MM.1S (cell line): ENCODE measurements at regions not wholly inside any gene's neighbourhood (a gene's known extent, or its start where the extent isn't known, plus 50 kb on each side); places are given as distances from the start of the nearest gene placed in this dataset.

Experiments
- DNase-seq: peaks from one replicate; pipeline ENCODE4 v3.0.0-alpha.2; 2015
- H2AFZ ChIP-seq: fragments of 300-600 bp; sonication (generic); 2 replicates; pipeline ENCODE4 v1.6.0; 2016; ENCODE audit warnings: antibody characterized with exemption, low read length
- H3F3A ChIP-seq: fragments of 300-600 bp; sonication (generic); 2 replicates; pipeline ENCODE4 v1.6.1; 2016; ENCODE audit warnings: mild to moderate bottlenecking, antibody characterized with exemption, low read length, moderate library complexity, mixed read lengths; ENCODE audit not compliant: insufficient read depth
- H3K27ac ChIP-seq: fragments of 300-600 bp; sonication (generic); 2 replicates; pipeline ENCODE4 v1.5.1; 2016; ENCODE audit warnings: mild to moderate bottlenecking, low read length
- H3K27me3 ChIP-seq: fragments of 300-600 bp; sonication (generic); replicated peaks from 2 replicates; pipeline ENCODE4 v1.6.0; 2016; ENCODE audit warnings: low read length; ENCODE audit not compliant: insufficient read depth
- H3K36me3 ChIP-seq: fragments of 300-600 bp; sonication (generic); replicated peaks from 2 replicates; pipeline ENCODE4 v1.6.1; 2016; ENCODE audit warnings: mild to moderate bottlenecking, low read length, mixed read lengths; ENCODE audit not compliant: insufficient read depth
- H3K4me1 ChIP-seq: fragments of 300-600 bp; sonication (generic); 2 replicates; pipeline ENCODE4 v1.6.1; 2016; ENCODE audit warnings: low read length, mixed read lengths
- H3K4me2 ChIP-seq: fragments of 300-600 bp; sonication (generic); 2 replicates; pipeline ENCODE4 v1.6.0; 2016; ENCODE audit warnings: low read depth, low read length
- H3K4me3 ChIP-seq: fragments of 300-600 bp; sonication (generic); 2 replicates; pipeline ENCODE4 v1.5.1; 2016; ENCODE audit warnings: low read length, mixed read lengths
- H3K79me2 ChIP-seq: fragments of 300-600 bp; sonication (generic); 2 replicates; pipeline ENCODE4 v1.6.1; 2016; ENCODE audit warnings: mixed run types, low read length, mixed read lengths
- H3K9ac ChIP-seq: fragments of 300-600 bp; sonication (generic); 2 replicates; pipeline ENCODE4 v1.6.1; 2016; ENCODE audit warnings: low read length, mixed read lengths
- H3K9me2 ChIP-seq: fragments of 300-600 bp; sonication (generic); replicated peaks from 2 replicates; pipeline ENCODE4 v1.6.1; 2016; ENCODE audit warnings: mild to moderate bottlenecking, low read length, mixed read lengths; ENCODE audit not compliant: insufficient read depth
- H3K9me3 ChIP-seq: fragments of 300-600 bp; sonication (generic); replicated peaks from 2 replicates; pipeline ENCODE4 v1.6.1; 2016; ENCODE audit warnings: mild to moderate bottlenecking, low read length, mixed read lengths; ENCODE audit not compliant: insufficient read depth
- H4K20me1 ChIP-seq: fragments of 300-600 bp; sonication (generic); 2 replicates; pipeline ENCODE4 v1.6.1; 2016; ENCODE audit warnings: mild to moderate bottlenecking, low read length, moderate library complexity, mixed read lengths; ENCODE audit not compliant: insufficient read depth
- EZH2 ChIP-seq: fragments of 300-600 bp; sonication (generic); optimal IDR thresholded peaks from 2 replicates; pipeline ENCODE3; 2017; ENCODE audit warnings: low read depth, mild to moderate bottlenecking, antibody characterized with exemption, low read length, mixed read lengths
- EZH2phosphoT487 ChIP-seq: fragments of 300-600 bp; sonication (generic); IDR thresholded peaks from 2 replicates; pipeline ENCODE4 v1.6.1; 2018; ENCODE audit warnings: antibody characterized with exemption, low read length
- TF ChIP-seq, protein P1 (sequence below): fragments of 300-600 bp; sonication (generic); IDR thresholded peaks from 2 replicates; pipeline ENCODE4 v1.5.1; 2016; ENCODE audit warnings: antibody characterized with exemption, low read length, mixed read lengths

DNA sequence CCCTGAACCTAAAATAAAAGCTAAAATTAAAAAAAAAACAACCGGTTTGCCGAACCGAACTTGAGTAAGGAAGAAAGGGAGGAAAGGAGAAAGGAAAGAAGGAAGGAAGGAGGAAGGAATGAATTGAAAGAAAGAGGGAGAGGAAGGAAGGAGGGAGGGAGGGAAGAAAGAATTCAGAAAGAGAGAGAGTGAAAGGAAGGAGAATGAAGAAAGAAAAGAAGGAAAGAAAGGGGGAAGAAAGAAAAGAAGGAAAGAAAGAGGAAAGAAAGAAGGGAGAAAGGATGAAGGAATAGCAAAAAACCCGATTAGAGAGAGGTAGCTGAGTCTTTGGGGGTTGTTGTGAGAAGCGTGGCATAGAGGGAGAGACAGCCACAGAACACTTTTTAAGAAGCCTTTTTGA, 121.4 kb downstream of the FGF18 start:
- Histone ChIP-seq H3K4me2 (no peak overlapping the region), H3K79me2 (no peaks in the 10 kb centered on the region), H3K36me3 (no peaks in the 10 kb centered on the region), H2AFZ (no peak overlapping the region), H4K20me1 (no peaks in the 10 kb centered on the region), H3K4me1 (no peaks in the 10 kb centered on the region), H3K27ac (no peak overlapping the region), H3K4me3 (no peak overlapping the region), H3K9ac (no peak overlapping the region), H3K27me3 (no peaks in the 10 kb centered on the region), H3K9me3 (no peaks in the 10 kb centered on the region), H3F3A (no peaks in the 10 kb centered on the region), H3K9me2 (no peaks in the 10 kb centered on the region)
- DNase-seq: no peak
- TF ChIP-seq EZH2 (no peak), EZH2phosphoT487 (no peak)
- TF ChIP-seq, protein P1, sequence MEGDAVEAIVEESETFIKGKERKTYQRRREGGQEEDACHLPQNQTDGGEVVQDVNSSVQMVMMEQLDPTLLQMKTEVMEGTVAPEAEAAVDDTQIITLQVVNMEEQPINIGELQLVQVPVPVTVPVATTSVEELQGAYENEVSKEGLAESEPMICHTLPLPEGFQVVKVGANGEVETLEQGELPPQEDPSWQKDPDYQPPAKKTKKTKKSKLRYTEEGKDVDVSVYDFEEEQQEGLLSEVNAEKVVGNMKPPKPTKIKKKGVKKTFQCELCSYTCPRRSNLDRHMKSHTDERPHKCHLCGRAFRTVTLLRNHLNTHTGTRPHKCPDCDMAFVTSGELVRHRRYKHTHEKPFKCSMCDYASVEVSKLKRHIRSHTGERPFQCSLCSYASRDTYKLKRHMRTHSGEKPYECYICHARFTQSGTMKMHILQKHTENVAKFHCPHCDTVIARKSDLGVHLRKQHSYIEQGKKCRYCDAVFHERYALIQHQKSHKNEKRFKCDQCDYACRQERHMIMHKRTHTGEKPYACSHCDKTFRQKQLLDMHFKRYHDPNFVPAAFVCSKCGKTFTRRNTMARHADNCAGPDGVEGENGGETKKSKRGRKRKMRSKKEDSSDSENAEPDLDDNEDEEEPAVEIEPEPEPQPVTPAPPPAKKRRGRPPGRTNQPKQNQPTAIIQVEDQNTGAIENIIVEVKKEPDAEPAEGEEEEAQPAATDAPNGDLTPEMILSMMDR: no peak

DNA sequence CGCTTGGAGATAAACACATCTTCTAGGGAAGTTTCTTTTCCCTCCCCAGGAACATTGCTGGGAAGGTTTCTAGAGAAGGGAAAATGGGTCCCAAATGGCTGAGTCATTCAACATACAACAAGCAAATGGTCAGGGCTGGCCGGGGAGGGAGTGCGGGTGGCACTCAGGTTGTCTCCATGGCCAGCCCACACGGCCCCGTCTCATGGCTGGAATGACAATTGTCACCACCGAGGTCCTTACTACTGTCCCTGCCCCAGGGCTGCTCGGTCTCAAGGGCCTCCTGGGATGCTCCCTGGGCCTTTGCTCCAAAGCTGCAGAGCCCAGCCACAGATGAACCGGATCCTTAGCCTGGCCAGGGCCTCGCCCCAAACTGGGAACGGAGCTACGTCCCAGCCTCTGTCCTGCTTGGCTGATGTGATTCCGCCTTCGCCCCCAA, 121.9 kb downstream of the FGF18 start:
- H3K27ac ChIP-seq: no peak overlapping the region
- H4K20me1 ChIP-seq: no peaks in the 10 kb centered on the region
- H2AFZ ChIP-seq: no peak overlapping the region
- H3K9ac ChIP-seq: no peak overlapping the region
- H3K9me3 ChIP-seq: no peaks in the 10 kb centered on the region
- no peak overlapping the region for H3K4me2 ChIP-seq
- H3K36me3 ChIP-seq: no peaks in the 10 kb centered on the region
- H3K9me2 ChIP-seq: no peaks in the 10 kb centered on the region
- no peaks in the 10 kb centered on the region for H3F3A ChIP-seq
- no peaks in the 10 kb centered on the region for H3K79me2 ChIP-seq
- DNase-seq: no peak
- no peaks in the 10 kb centered on the region for H3K4me1 ChIP-seq
- no peaks in the 10 kb centered on the region for H3K27me3 ChIP-seq
- H3K4me3 ChIP-seq: no peak overlapping the region
- TF ChIP-seq, protein P1: no peak
- TF ChIP-seq EZH2phosphoT487: no peak
- no peak for TF ChIP-seq EZH2

DNA sequence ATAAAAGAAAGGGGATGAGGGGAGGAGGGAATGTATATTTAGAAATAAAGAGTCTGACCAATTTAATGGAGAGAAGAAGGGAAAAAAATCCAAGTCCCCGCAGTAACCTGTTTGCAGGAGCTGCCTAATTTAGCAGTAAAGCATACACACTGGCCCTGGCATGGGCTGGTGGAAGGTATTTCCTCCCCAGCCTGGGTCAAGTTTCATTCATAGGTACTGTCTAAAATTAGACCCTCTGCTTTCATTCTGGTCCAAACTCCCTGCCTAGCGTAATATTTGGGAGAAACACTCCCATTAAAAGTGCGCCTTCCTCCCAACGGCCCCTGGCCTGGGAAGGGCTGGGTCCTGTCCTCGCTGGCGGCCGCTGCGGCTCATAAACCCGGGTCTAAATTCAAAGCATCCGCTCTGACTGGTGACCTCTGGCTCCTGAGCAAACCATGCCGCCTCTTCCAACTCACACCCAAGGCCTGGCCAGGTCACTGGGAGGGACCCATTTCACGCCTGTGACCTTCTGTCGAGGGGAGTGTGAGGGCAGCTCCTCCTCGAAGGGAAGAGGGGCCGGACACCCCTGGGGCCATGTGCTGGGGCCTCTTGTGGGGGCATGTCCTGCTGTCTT, 123.2 kb downstream of the FGF18 start:
- no peaks in the 10 kb centered on the region for H3K4me1 ChIP-seq
- H3K9ac ChIP-seq: no peak overlapping the region
- no peaks in the 10 kb centered on the region for H4K20me1 ChIP-seq
- no peak overlapping the region for H3K27ac ChIP-seq
- no peak overlapping the region for H3K4me3 ChIP-seq
- no peaks in the 10 kb centered on the region for H3K9me3 ChIP-seq
- no peaks in the 10 kb centered on the region for H3K27me3 ChIP-seq
- H2AFZ ChIP-seq: no peak overlapping the region
- TF ChIP-seq EZH2phosphoT487: no peak
- no peak for TF ChIP-seq EZH2
- TF ChIP-seq, protein P1: no peak
- DNase-seq: no peak
- H3F3A ChIP-seq: no peaks in the 10 kb centered on the region
- H3K4me2 ChIP-seq: no peak overlapping the region
- H3K9me2 ChIP-seq: no peaks in the 10 kb centered on the region
- no peaks in the 10 kb centered on the region for H3K79me2 ChIP-seq
- H3K36me3 ChIP-seq: no peaks in the 10 kb centered on the region
